ENCODE measurements at regions not wholly inside any gene's neighbourhood (a gene's known extent, or its start where the extent isn't known, plus 50 kb on each side); places are given as distances from the start of the nearest gene placed in this dataset.

DNA sequence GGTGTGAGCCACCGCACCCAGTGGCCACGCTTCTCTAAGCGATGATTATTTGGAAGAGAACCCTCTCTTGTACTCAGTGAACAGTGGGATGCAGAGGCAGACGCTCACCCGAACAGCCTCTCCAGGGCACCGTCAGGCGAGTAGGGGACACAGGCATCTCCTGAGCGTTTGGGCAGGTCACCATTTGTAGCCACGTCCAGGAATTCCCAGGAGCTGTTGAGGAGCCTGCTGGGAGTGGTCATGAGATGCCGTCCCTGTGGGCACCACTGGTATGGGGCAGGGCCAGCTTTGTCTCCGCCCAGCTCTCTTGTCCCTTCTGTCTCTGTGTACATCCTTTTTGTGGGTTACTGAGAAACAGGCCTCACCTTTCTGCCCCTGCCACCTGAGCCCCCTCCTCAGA lies 81.3 kb upstream of the ZNF469 start (continued):
- TF ChIP-seq ZNF529 (tag by site-specific recombination; IDR thresholded peaks at IDR 0.05; ENCODE audit: insufficient replicate concordance), result no peak
- no peak for TF ChIP-seq ZNF664 (tag by site-specific recombination; IDR thresholded peaks at IDR 0.05)
- no peak for TF ChIP-seq KLF1 (tag by site-specific recombination; IDR thresholded peaks at IDR 0.05)
- TF ChIP-seq ZSCAN16 (tag by site-specific recombination; IDR thresholded peaks at IDR 0.05), result no peak
- TF ChIP-seq, protein P1, sequence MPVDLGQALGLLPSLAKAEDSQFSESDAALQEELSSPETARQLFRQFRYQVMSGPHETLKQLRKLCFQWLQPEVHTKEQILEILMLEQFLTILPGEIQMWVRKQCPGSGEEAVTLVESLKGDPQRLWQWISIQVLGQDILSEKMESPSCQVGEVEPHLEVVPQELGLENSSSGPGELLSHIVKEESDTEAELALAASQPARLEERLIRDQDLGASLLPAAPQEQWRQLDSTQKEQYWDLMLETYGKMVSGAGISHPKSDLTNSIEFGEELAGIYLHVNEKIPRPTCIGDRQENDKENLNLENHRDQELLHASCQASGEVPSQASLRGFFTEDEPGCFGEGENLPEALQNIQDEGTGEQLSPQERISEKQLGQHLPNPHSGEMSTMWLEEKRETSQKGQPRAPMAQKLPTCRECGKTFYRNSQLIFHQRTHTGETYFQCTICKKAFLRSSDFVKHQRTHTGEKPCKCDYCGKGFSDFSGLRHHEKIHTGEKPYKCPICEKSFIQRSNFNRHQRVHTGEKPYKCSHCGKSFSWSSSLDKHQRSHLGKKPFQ (tag by site-specific recombination; IDR thresholded peaks at IDR 0.05), result no peak
- TF ChIP-seq, protein P2, sequence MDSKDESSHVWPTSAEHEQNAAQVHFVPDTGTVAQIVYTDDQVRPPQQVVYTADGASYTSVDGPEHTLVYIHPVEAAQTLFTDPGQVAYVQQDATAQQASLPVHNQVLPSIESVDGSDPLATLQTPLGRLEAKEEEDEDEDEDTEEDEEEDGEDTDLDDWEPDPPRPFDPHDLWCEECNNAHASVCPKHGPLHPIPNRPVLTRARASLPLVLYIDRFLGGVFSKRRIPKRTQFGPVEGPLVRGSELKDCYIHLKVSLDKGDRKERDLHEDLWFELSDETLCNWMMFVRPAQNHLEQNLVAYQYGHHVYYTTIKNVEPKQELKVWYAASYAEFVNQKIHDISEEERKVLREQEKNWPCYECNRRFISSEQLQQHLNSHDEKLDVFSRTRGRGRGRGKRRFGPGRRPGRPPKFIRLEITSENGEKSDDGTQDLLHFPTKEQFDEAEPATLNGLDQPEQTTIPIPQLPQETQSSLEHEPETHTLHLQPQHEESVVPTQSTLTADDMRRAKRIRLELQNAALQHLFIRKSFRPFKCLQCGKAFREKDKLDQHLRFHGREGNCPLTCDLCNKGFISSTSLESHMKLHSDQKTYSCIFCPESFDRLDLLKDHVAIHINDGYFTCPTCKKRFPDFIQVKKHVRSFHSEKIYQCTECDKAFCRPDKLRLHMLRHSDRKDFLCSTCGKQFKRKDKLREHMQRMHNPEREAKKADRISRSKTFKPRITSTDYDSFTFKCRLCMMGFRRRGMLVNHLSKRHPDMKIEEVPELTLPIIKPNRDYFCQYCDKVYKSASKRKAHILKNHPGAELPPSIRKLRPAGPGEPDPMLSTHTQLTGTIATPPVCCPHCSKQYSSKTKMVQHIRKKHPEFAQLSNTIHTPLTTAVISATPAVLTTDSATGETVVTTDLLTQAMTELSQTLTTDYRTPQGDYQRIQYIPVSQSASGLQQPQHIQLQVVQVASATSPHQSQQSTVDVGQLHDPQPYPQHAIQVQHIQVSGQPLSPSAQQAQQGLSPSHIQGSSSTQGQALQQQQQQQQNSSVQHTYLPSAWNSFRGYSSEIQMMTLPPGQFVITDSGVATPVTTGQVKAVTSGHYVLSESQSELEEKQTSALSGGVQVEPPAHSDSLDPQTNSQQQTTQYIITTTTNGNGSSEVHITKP (tag by site-specific recombination; IDR thresholded peaks at IDR 0.05), result no peak

DNA sequence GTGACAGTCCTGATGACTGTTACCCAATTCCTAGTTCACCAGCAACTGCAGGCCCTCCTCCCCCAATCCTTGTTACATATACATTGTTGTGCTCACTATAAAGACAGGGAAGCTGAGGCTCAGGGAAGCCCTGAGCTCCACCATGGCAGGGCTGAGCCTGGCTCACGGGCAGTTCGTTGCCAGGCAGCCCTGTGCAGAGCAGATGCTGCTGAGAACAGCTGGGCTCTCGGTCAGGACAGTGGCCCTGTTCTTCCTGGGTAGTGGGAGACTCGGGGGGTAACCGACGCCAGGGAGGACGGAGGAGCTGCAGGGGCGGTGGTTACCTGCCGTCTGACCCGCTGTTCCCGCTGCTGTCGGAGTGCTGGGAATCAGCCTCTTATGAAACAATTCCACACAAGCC lies 80.9 kb upstream of the ZNF469 start:
- CTCF ChIA-PET, result interaction anchor here (0.6 kb wide), 1 partner anchor 22 kb away, joined by 3 read pairs; no protein-coding TSS in a partner anchor
- no peak for TF ChIP-seq ZNF76 (tag by site-specific recombination; IDR thresholded peaks at IDR 0.05; ENCODE audit: borderline replicate concordance, low read depth)
- no peak for TF ChIP-seq ZNF843 (tag by site-specific recombination; IDR thresholded peaks at IDR 0.05)
- no peak for TF ChIP-seq ZNF157 (tag by site-specific recombination; IDR thresholded peaks at IDR 0.05)
- no peak for TF ChIP-seq ZBTB17 (tag by site-specific recombination; IDR thresholded peaks at IDR 0.05)
- no peak for TF ChIP-seq EGR2 (tag by site-specific recombination; IDR thresholded peaks at IDR 0.05; ENCODE audit: low read depth)
- TF ChIP-seq SCRT1 (tag by site-specific recombination; IDR thresholded peaks at IDR 0.05; ENCODE audit: borderline replicate concordance), result no peak
- TF ChIP-seq, protein P3, sequence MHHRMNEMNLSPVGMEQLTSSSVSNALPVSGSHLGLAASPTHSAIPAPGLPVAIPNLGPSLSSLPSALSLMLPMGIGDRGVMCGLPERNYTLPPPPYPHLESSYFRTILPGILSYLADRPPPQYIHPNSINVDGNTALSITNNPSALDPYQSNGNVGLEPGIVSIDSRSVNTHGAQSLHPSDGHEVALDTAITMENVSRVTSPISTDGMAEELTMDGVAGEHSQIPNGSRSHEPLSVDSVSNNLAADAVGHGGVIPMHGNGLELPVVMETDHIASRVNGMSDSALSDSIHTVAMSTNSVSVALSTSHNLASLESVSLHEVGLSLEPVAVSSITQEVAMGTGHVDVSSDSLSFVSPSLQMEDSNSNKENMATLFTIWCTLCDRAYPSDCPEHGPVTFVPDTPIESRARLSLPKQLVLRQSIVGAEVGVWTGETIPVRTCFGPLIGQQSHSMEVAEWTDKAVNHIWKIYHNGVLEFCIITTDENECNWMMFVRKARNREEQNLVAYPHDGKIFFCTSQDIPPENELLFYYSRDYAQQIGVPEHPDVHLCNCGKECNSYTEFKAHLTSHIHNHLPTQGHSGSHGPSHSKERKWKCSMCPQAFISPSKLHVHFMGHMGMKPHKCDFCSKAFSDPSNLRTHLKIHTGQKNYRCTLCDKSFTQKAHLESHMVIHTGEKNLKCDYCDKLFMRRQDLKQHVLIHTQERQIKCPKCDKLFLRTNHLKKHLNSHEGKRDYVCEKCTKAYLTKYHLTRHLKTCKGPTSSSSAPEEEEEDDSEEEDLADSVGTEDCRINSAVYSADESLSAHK (tag by site-specific recombination; IDR thresholded peaks at IDR 0.05), result no peak
- TF ChIP-seq, protein P4, sequence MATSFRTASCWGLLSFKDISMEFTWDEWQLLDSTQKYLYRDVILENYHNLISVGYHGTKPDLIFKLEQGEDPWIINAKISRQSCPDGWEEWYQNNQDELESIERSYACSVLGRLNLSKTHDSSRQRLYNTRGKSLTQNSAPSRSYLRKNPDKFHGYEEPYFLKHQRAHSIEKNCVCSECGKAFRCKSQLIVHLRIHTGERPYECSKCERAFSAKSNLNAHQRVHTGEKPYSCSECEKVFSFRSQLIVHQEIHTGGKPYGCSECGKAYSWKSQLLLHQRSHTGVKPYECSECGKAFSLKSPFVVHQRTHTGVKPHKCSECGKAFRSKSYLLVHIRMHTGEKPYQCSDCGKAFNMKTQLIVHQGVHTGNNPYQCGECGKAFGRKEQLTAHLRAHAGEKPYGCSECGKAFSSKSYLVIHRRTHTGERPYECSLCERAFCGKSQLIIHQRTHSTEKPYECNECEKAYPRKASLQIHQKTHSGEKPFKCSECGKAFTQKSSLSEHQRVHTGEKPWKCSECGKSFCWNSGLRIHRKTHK (tag by site-specific recombination; IDR thresholded peaks at IDR 0.05), result no peak
- no peak for TF ChIP-seq GLI4 (tag by site-specific recombination; IDR thresholded peaks at IDR 0.05)
- TF ChIP-seq ZNF521 (tag by site-specific recombination; IDR thresholded peaks at IDR 0.05), result no peak
- TF ChIP-seq ZNF48 (tag by site-specific recombination; IDR thresholded peaks at IDR 0.05), result no peak
- no peak for TF ChIP-seq ZNF707 (tag by site-specific recombination; IDR thresholded peaks at IDR 0.05)
- TF ChIP-seq ZNF600 (tag by site-specific recombination; IDR thresholded peaks at IDR 0.05), result no peak
- no peak for TF ChIP-seq ZNF274 (IDR thresholded peaks at IDR 0.05; ENCODE audit: low read length)
- TF ChIP-seq ZNF274 (tag by site-specific recombination; IDR thresholded peaks at IDR 0.05; ENCODE audit: borderline replicate concordance), result no peak
- POLR2A ChIA-PET, result no interaction called here
- Histone ChIP-seq H3K27ac (ENCODE audit: extremely low read depth, low read depth, low read length) (no peak overlapping the region), H3K4me1 (ENCODE audit: control insufficient read depth, insufficient read depth, low read length) (no peaks in the 10 kb centered on the region), H3K9me3 (ENCODE audit: control insufficient read depth, insufficient read depth, low read depth, low read length) (no peaks in the 10 kb centered on the region), H3K4me3 (ENCODE audit: low read depth, low read length) (no peak overlapping the region), H3K36me3 (ENCODE audit: control insufficient read depth in 2 of 2, insufficient read depth in 1 of 2, low read length in 2 of 2) (no peaks in the 10 kb centered on the region)
